ENCODE measurements at regions not wholly inside any gene's neighbourhood (a gene's known extent, or its start where the extent isn't known, plus 50 kb on each side); places are given as distances from the start of the nearest gene placed in this dataset.
"Not testable (repeated sequence)": the region's sequence is repeated elsewhere in the genome, so short reads cannot be mapped to it uniquely, and the experiment has no call there.

GRCh38 chr7:145795132-145795531 is 321.5 kb upstream of the CNTNAP2 start:
- no peak for DNase-seq (ENCODE audit: low spot score)

GRCh38 chr7:145784809-145785780 is 331.5 kb upstream of the CNTNAP2 start:
- DNase-seq (ENCODE audit: low spot score) = no peak

- not testable (repeated sequence) for DNase-seq (ENCODE audit: low spot score)
Measured at GRCh38 chr7:145781388-145781787, 335.2 kb upstream of the CNTNAP2 start.

GRCh38 chr7:145779140-145779539 is 337.5 kb upstream of the CNTNAP2 start:
- no peak for DNase-seq (ENCODE audit: low spot score)

GRCh38 chr7:145774777-145775176 is 341.8 kb upstream of the CNTNAP2 start:
- no peak for DNase-seq (ENCODE audit: low spot score)

GRCh38 chr7:145753004-145753403 is 363.6 kb upstream of the CNTNAP2 start:
- DNase-seq (ENCODE audit: low spot score) = no peak

GRCh38 chr7:145737617-145738016 is 379.0 kb upstream of the CNTNAP2 start:
- no peak for DNase-seq (ENCODE audit: low spot score)

GRCh38 chr7:145735061-145735460 is 381.5 kb upstream of the CNTNAP2 start:
- no peak for DNase-seq (ENCODE audit: low spot score)

GRCh38 chr7:145732521-145732920 is 384.1 kb upstream of the CNTNAP2 start:
- no peak for DNase-seq (ENCODE audit: low spot score)

- DNase-seq (ENCODE audit: low spot score) = no peak
Measured at GRCh38 chr7:145729691-145730090, 386.9 kb upstream of the CNTNAP2 start.

GRCh38 chr7:145718129-145718528 is 398.5 kb upstream of the CNTNAP2 start:
- DNase-seq (ENCODE audit: low spot score) = no peak

- no peak for DNase-seq (ENCODE audit: low spot score)
Measured at GRCh38 chr7:145700488-145700887, 416.1 kb upstream of the CNTNAP2 start.

GRCh38 chr7:145698526-145699262 is 417.9 kb upstream of the CNTNAP2 start:
- no peak for DNase-seq (ENCODE audit: low spot score)

GRCh38 chr7:145697412-145698107 is 419.0 kb upstream of the CNTNAP2 start:
- not testable (repeated sequence) for DNase-seq (ENCODE audit: low spot score)

- no peak for DNase-seq (ENCODE audit: low spot score)
Measured at GRCh38 chr7:145696071-145696470, 420.5 kb upstream of the CNTNAP2 start.

GRCh38 chr7:145692237-145692950 is 424.2 kb upstream of the CNTNAP2 start:
- no peak for DNase-seq (ENCODE audit: low spot score)

GRCh38 chr7:145691377-145691914 is 425.2 kb upstream of the CNTNAP2 start:
- DNase-seq (ENCODE audit: low spot score) = no peak

- no peak for DNase-seq (ENCODE audit: low spot score)
Measured at GRCh38 chr7:145681646-145682045, 435.0 kb upstream of the CNTNAP2 start.

- DNase-seq (ENCODE audit: low spot score) = no peak
Measured at GRCh38 chr7:145681159-145681558, 435.4 kb upstream of the CNTNAP2 start.

- no peak for DNase-seq (ENCODE audit: low spot score)
Measured at GRCh38 chr7:145665499-145666258, 450.9 kb upstream of the CNTNAP2 start.

- no peak for DNase-seq (ENCODE audit: low spot score)
Measured at GRCh38 chr7:145655666-145656065, 460.9 kb upstream of the CNTNAP2 start.
